ENCODE measurements at regions not wholly inside any gene's neighbourhood (a gene's known extent, or its start where the extent isn't known, plus 50 kb on each side); places are given as distances from the start of the nearest gene placed in this dataset.

- TF ChIP-seq POLR2AphosphoS5 (IDR thresholded peaks at IDR 0.05) (no peak), POLR2A (IDR thresholded peaks at IDR 0.05) (no peak), CTCF (IDR thresholded peaks at IDR 0.05) (no peak)
Observed at GRCh38 chr18:73887801-73888200, 259.8 kb downstream of the FBXO15 start.

Data from gastroesophageal sphincter (tissue), 3 donors.